Psoas muscle (tissue), 7 donors: ENCODE measurements at regions not wholly inside any gene's neighbourhood (a gene's known extent, or its start where the extent isn't known, plus 50 kb on each side); places are given as distances from the start of the nearest gene placed in this dataset.

Source experiments
- ATAC-seq, 4 donors: fragments of 200-7000 bp; cut with Tn5 transposase; one replicate each; pipeline ENCODE4 v1.9.1; 2020; ENCODE audit warnings: moderate library complexity in 3 of 4, mild to moderate bottlenecking in 2 of 4
- DNase-seq, 2 donors: peaks; one replicate each; pipeline ENCODE4 v3.0.0-alpha.2; 2020
- H3K27ac ChIP-seq: fragments of 200-600 bp; one replicate; pipeline ENCODE4 v1.8.0; 2022
- H3K27me3 ChIP-seq, 3 donors: fragments of 200-600 bp in 1 of 3; one replicate each; pipeline versions ENCODE4 v1.6.1 to v1.8.0; 2013 to 2022; ENCODE audit warnings: low read length in 2 of 3, mild to moderate bottlenecking in 2 of 3, moderate library complexity in 1 of 3; ENCODE audit not compliant: insufficient read depth in 3 of 3
- H3K36me3 ChIP-seq, 2 donors: fragments of 200-600 bp in 1 of 2; one replicate each; pipeline versions ENCODE4 v1.6.1 to v1.8.0; 2013 to 2022; ENCODE audit warnings: low read depth in 1 of 2, mild to moderate bottlenecking in 1 of 2, moderate library complexity in 1 of 2; ENCODE audit not compliant: insufficient read depth in 1 of 2
- H3K4me1 ChIP-seq: fragments of 200-600 bp; one replicate; pipeline ENCODE4 v1.8.0; 2022
- H3K4me3 ChIP-seq: fragments of 200-600 bp; one replicate; pipeline ENCODE4 v1.8.0; 2022; ENCODE audit warnings: mild to moderate bottlenecking
- H3K9me3 ChIP-seq: fragments of 200-600 bp; one replicate; pipeline ENCODE4 v1.8.0; 2022
- WGBS, 3 donors: extraction: QIAGEN DNeasy Blood & Tissue Kit; methylation state at CpG; one replicate each; pipeline versions ENCODE4 v1.1.6 to v1.1.7; 2013; 5-methylcytosine and 5-hydroxymethylcytosine counted together
- intact Hi-C, 2 donors: fragments of 100-400 bp; cut with DNase I; formaldehyde crosslinking; loops; one replicate each; pipeline versions ENCODE4 v1.11.0 to v1.14.2; 2022
- TF ChIP-seq, protein P1 (sequence below): fragments of 200-600 bp; IDR thresholded peaks from one replicate; pipeline ENCODE4 v1.8.0; 2022; ENCODE audit warnings: antibody characterized with exemption
- donor health status: healthy with polysubstance abuse.
- donor health status: DM: no; HTN: no; CAD: no; lungs with moderate emphysema.
- donor health status: Bipolar disorder and iron deficiency.
- donor health status: healthy.
- donor health status: DM: yes; HTN: yes; CAD: no.
- donor health status: DM: no; HTN: no; CAD: no.
- donor health status: DM: yes; HTN: yes; CAD: no.

DNA sequence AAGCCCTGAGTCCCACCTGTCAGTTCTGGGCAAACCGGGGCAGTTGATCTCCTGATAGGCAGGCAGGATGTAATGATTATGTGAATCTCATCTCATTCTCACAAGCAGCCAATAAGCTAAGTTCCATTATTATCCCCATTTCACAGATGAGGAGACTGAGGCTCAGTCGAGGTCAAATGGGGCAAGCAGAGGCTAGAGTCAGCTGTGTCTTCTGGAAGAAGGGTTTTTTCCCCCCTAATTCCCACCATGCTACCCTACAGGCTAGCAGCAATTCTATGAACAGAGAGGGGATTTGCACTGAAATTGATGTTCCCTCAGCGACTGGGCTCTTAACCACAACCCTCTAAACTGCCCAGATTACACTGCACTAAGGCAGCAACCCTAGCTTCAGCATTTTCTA lies 93.8 kb upstream of the MAP1LC3B2 start:
- Histone ChIP-seq H3K27me3 (no peaks in the 10 kb centered on the region), H3K4me3 (no peak overlapping the region), H3K27ac (no peak overlapping the region), H3K4me1 (no peaks in the 10 kb centered on the region), H3K9me3 (no peaks in the 10 kb centered on the region), H3K36me3 (no peaks in the 10 kb centered on the region)
- intact Hi-C loops: no loop called here
- no peak for ATAC-seq
- TF ChIP-seq, protein P1, sequence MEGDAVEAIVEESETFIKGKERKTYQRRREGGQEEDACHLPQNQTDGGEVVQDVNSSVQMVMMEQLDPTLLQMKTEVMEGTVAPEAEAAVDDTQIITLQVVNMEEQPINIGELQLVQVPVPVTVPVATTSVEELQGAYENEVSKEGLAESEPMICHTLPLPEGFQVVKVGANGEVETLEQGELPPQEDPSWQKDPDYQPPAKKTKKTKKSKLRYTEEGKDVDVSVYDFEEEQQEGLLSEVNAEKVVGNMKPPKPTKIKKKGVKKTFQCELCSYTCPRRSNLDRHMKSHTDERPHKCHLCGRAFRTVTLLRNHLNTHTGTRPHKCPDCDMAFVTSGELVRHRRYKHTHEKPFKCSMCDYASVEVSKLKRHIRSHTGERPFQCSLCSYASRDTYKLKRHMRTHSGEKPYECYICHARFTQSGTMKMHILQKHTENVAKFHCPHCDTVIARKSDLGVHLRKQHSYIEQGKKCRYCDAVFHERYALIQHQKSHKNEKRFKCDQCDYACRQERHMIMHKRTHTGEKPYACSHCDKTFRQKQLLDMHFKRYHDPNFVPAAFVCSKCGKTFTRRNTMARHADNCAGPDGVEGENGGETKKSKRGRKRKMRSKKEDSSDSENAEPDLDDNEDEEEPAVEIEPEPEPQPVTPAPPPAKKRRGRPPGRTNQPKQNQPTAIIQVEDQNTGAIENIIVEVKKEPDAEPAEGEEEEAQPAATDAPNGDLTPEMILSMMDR: no peak
- WGBS, 3 donors: 86 to 90% (median 89%) methylated on average over 3 of the region's 3 CpGs
- DNase-seq: no peak

DNA sequence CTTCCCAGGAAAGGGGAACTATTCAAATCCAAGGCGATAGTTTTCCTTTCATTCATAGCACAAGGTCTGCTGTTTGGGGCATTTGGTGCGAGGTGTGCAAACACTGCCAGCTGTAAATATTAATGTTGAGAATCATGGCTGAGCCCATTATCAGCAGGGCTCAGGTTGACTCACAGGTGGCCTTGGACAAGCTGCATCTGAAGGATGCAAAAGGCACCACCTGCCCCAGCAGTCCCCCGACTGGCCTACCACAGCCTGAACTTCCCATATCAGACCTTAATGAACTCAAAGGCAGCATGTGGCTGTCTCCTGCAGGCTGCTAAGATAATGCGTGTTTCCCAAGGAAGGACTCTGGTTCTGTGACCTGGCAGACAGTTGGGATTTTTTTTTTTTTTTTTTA lies 93.3 kb upstream of the MAP1LC3B2 start:
- H3K4me3 ChIP-seq: no peak overlapping the region
- H3K27me3 ChIP-seq: no peaks in the 10 kb centered on the region
- DNase-seq (no peak), ATAC-seq (no peak)
- WGBS, 3 donors: 71 to 79% (median 77%) methylated on average over 4 of the region's 4 CpGs
- no peaks in the 10 kb centered on the region for H3K9me3 ChIP-seq
- intact Hi-C loops: no loop called here
- H3K27ac ChIP-seq: no peak overlapping the region
- TF ChIP-seq, protein P1: no peak
- H3K4me1 ChIP-seq: no peaks in the 10 kb centered on the region
- no peaks in the 10 kb centered on the region for H3K36me3 ChIP-seq

DNA sequence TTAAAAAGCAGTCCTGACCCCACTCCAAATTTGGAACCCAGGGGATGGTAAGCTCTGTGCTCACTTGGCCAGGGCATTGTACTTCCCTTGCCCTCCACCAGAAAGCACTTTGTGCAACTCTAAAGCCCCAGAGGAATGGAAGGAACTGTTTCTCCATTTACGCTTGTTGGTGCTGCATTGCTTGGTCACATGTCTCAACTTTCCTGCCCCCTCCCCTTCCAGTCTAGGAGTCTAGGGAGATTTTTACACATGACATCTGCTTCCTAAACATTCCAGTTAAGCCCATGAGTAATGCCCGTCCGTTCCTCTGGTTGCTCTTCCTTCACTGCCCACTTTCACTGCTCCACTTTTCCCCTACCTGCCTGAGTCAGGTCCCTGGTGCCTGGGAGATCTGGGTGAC lies 92.6 kb upstream of the MAP1LC3B2 start:
- ATAC-seq (no peak), DNase-seq (no peak)
- TF ChIP-seq, protein P1: no peak
- intact Hi-C loops: no loop called here
- no peaks in the 10 kb centered on the region for H3K36me3 ChIP-seq
- no peaks in the 10 kb centered on the region for H3K27me3 ChIP-seq
- no peaks in the 10 kb centered on the region for H3K9me3 ChIP-seq
- no peaks in the 10 kb centered on the region for H3K4me1 ChIP-seq
- H3K27ac ChIP-seq: no peak overlapping the region
- no peak overlapping the region for H3K4me3 ChIP-seq
- 57 to 69% (median 67%) methylated on average over 3 of the region's 3 CpGs for whole genome bisulfite sequencing, 3 donors

DNA sequence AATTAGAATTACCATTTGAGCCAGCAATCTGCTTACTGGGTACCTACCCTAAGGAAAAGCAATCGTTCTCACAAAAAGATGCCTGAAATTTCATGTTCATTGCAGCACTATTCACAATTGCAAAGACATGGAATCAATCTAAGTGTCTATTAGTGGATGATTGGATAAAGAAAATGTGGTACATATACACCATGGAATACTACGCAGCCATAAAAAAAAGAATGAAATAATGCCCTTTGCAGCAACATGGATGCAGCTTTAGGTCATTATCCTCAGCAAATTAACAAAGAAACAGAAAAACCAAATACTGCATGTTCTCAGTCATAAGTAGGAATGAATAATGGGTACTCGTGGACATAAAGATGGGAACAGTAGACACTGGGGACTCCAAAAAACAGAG lies 89.8 kb upstream of the MAP1LC3B2 start:
- Histone ChIP-seq H3K36me3 (no peaks in the 10 kb centered on the region), H3K9me3 (peaks cover 7% of the 10 kb centered on the region), H3K27ac (no peak overlapping the region), H3K27me3 (no peaks in the 10 kb centered on the region), H3K4me1 (no peaks in the 10 kb centered on the region), H3K4me3 (no peak overlapping the region)
- TF ChIP-seq, protein P1: no peak
- ATAC-seq (no peak), DNase-seq (no peak)
- intact Hi-C loops: no loop called here
- 80 to 96% (median 95%) methylated on average over 3 of the region's 3 CpGs for WGBS, 3 donors

DNA sequence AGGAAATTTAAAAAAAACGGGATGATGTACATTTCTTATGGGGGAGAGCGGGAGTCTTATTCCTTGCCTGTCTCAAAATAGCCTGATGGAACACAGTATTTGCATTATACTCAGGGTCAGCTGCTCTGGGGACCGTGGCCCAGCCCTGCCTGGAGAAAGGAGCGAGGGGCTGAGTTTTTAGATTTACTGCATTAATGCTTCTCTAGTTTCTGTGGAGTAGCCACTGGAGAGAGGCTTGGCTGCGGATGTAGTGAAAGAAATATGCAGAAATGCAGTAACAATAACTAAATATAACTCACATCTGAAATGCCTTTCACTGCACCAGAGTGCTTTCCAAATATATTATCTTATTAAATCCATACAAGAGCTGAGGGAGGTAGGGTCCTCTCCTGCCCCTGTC lies 87.6 kb upstream of the MAP1LC3B2 start:
- 61% methylated on average over 5 of the region's 5 CpGs for WGBS, 3 donors
- H3K27ac ChIP-seq: no peak overlapping the region
- peaks cover 12% of the 10 kb centered on the region for H3K9me3 ChIP-seq
- H3K27me3 ChIP-seq: no peaks in the 10 kb centered on the region
- H3K36me3 ChIP-seq: no peaks in the 10 kb centered on the region
- DNase-seq: no peak
- ATAC-seq: no peak
- no peaks in the 10 kb centered on the region for H3K4me1 ChIP-seq
- TF ChIP-seq, protein P1: no peak
- intact Hi-C loops: no loop called here
- no peak overlapping the region for H3K4me3 ChIP-seq
